Peyer's patch (tissue), 4 donors: ENCODE measurements at regions not wholly inside any gene's neighbourhood (a gene's known extent, or its start where the extent isn't known, plus 50 kb on each side); places are given as distances from the start of the nearest gene placed in this dataset.

Experiments used
- DNase-seq, 3 donors: peaks; one replicate each; pipeline ENCODE4 v3.0.0-alpha.2; 2017 to 2019
- H3K27ac ChIP-seq, 4 donors: fragments of 200-600 bp; sonication (generic); one replicate each; pipeline ENCODE4 v1.5.1; 2016 to 2019
- H3K27me3 ChIP-seq, 2 donors: fragments of 200-600 bp; sonication (generic); one replicate each; pipeline ENCODE4 v1.5.1; 2019
- H3K36me3 ChIP-seq, 3 donors: fragments of 200-600 bp; sonication (generic); one replicate each; pipeline ENCODE4 v1.5.1; 2016 to 2019
- H3K4me1 ChIP-seq, 4 donors: fragments of 200-600 bp; sonication (generic); one replicate each; pipeline ENCODE4 v1.5.1; 2016 to 2019
- H3K4me3 ChIP-seq, 4 donors: fragments of 200-600 bp; sonication (generic); 1 replicate in 3 of 4; 2 replicates in 1 of 4; pipeline ENCODE4 v1.5.1; 2016 to 2019; ENCODE audit warnings: mild to moderate bottlenecking in 1 of 4
- H3K9me3 ChIP-seq, 4 donors: fragments of 200-600 bp; sonication (generic); one replicate each; pipeline ENCODE4 v1.5.1; 2016 to 2019; ENCODE audit warnings: mild to moderate bottlenecking in 1 of 4
- CTCF ChIP-seq, 6 experiments: fragments of 450-650 bp in 4 of 6; fragments of 200-600 bp in 2 of 6; sonication (generic) in 1 of 6; IDR thresholded peaks; one replicate each; pipeline ENCODE4 v1.5.1; 2017 to 2019; ENCODE audit warnings: antibody characterized with exemption in 6 of 6, mild to moderate bottlenecking in 3 of 6, moderate library complexity in 1 of 6
- POLR2A ChIP-seq, 2 donors: fragments of 450-650 bp; IDR thresholded peaks; one replicate each; pipeline ENCODE4 v1.5.1; 2017; ENCODE audit warnings: antibody characterized with exemption in 2 of 2, mild to moderate bottlenecking in 2 of 2, moderate library complexity in 2 of 2

GRCh38 chr12:86744547-86745212, 488.5 kb upstream of the MGAT4C start:
- H3K4me1 ChIP-seq, result no peaks in the 10 kb centered on the region
- DNase-seq, result no peak
- H3K27me3 ChIP-seq, result no peaks in the 10 kb centered on the region
- no peak overlapping the region for H3K4me3 ChIP-seq
- TF ChIP-seq CTCF (IDR thresholded peaks at IDR 0.05) (no peak), POLR2A (IDR thresholded peaks at IDR 0.05) (no peak)
- H3K9me3 ChIP-seq, result no peaks in the 10 kb centered on the region
- no peaks in the 10 kb centered on the region for H3K36me3 ChIP-seq
- H3K27ac ChIP-seq, result no peak overlapping the region

- Histone ChIP-seq H3K4me3 (no peak overlapping the region), H3K4me1 (no peaks in the 10 kb centered on the region), H3K9me3 (no peaks in the 10 kb centered on the region), H3K36me3 (no peaks in the 10 kb centered on the region), H3K27me3 (no peaks in the 10 kb centered on the region), H3K27ac (no peak overlapping the region)
- no peak for DNase-seq
- TF ChIP-seq CTCF (IDR thresholded peaks at IDR 0.05), result no peak
- TF ChIP-seq POLR2A (IDR thresholded peaks at IDR 0.05), result no peak
These were observed 487.8 kb upstream of the MGAT4C start for GRCh38 chr12:86743875-86744536.

GRCh38 chr12:86741531-86741930, 485.3 kb upstream of the MGAT4C start:
- DNase-seq, result no peak
- Histone ChIP-seq H3K4me1 (no peaks in the 10 kb centered on the region), H3K36me3 (no peaks in the 10 kb centered on the region), H3K9me3 (no peaks in the 10 kb centered on the region), H3K4me3 (no peak overlapping the region), H3K27me3 (no peaks in the 10 kb centered on the region), H3K27ac (no peak overlapping the region)
- no peak for TF ChIP-seq POLR2A (IDR thresholded peaks at IDR 0.05)

- no peak for DNase-seq
- no peaks in the 10 kb centered on the region for H3K9me3 ChIP-seq
- H3K27ac ChIP-seq, result no peak overlapping the region
- no peaks in the 10 kb centered on the region for H3K27me3 ChIP-seq
- H3K36me3 ChIP-seq, result no peaks in the 10 kb centered on the region
- no peaks in the 10 kb centered on the region for H3K4me1 ChIP-seq
- TF ChIP-seq POLR2A (IDR thresholded peaks at IDR 0.05), result no peak
- TF ChIP-seq CTCF (IDR thresholded peaks at IDR 0.05), result no peak
- H3K4me3 ChIP-seq, result no peak overlapping the region
These were observed 479.7 kb upstream of the MGAT4C start for GRCh38 chr12:86735851-86736250.

GRCh38 chr12:86735072-86735471, 478.9 kb upstream of the MGAT4C start:
- Histone ChIP-seq H3K4me1 (no peaks in the 10 kb centered on the region), H3K9me3 (no peaks in the 10 kb centered on the region), H3K27ac (no peak overlapping the region), H3K4me3 (no peak overlapping the region), H3K36me3 (no peaks in the 10 kb centered on the region), H3K27me3 (no peaks in the 10 kb centered on the region)
- TF ChIP-seq POLR2A (IDR thresholded peaks at IDR 0.05) (no peak), CTCF (IDR thresholded peaks at IDR 0.05) (no peak)
- DNase-seq, result no peak

- TF ChIP-seq CTCF (IDR thresholded peaks at IDR 0.05), result no peak
- TF ChIP-seq POLR2A (IDR thresholded peaks at IDR 0.05), result no peak
- Histone ChIP-seq H3K4me3 (no peak overlapping the region), H3K27me3 (no peaks in the 10 kb centered on the region), H3K27ac (no peak overlapping the region), H3K36me3 (no peaks in the 10 kb centered on the region), H3K4me1 (no peaks in the 10 kb centered on the region), H3K9me3 (no peaks in the 10 kb centered on the region)
- DNase-seq, result no peak
These were observed 474.0 kb upstream of the MGAT4C start for GRCh38 chr12:86730233-86730632.
